ENCODE measurements at regions not wholly inside any gene's neighbourhood (a gene's known extent, or its start where the extent isn't known, plus 50 kb on each side); places are given as distances from the start of the nearest gene placed in this dataset.
"Not testable (repeated sequence)": the region's sequence is repeated elsewhere in the genome, so short reads cannot be mapped to it uniquely, and the experiment has no call there.

DNA sequence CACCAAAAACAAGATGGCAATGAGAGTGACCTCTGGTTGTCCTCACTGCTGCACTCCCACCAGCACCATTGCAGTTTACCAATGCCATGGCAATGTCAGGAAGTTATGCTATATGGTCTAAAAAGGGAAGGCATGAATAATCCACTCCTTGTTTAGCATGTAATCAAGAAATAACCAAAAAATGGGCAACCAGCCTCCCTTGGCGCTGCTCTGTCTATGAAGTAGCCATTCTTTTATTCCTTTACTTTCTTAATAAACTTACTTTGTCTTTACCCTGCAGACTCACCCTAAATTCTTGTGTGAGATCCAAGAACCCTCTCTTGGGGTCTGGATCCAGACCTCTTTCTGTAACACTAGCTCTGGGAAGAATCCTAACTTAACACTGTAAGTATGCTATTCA is 127.4 kb upstream of the IFNE start:
- H3K4me3 Mint-ChIP-seq = no peak overlapping the region
- H3K9me3 Mint-ChIP-seq = no peaks in the 10 kb centered on the region
- POLR2A ChIA-PET = no interaction called here
- H3K36me3 Mint-ChIP-seq = no peaks in the 10 kb centered on the region
- H3K27ac ChIP-seq (ENCODE audit: low read depth, low read length) = no peak overlapping the region
- peaks cover 16 to 38% (median 22%) of the 10 kb centered on the region in 3 donors for H3K4me1 Mint-ChIP-seq
- H3K4me3 ChIP-seq (ENCODE audit: low read length) = no peak overlapping the region
- no peaks in the 10 kb centered on the region for H3K36me3 ChIP-seq (ENCODE audit: insufficient read depth, low read length)
- peaks cover 2 to 3% of the 10 kb centered on the region in 2 donors for H3K27me3 Mint-ChIP-seq
- DNase-seq = no peak
- no peaks in the 10 kb centered on the region for H3K9me3 ChIP-seq (ENCODE audit: low read length)
- peak overlapping the region in 1 of 8 donors; percentile 6 for H3K27ac Mint-ChIP-seq
- CTCF ChIA-PET = no interaction called here
- no peaks in the 10 kb centered on the region for H3K27me3 ChIP-seq (ENCODE audit: insufficient read depth, low read length, poor library complexity, severe bottlenecking)
- H3K4me1 ChIP-seq (ENCODE audit: insufficient read depth, low read length) = peaks cover 29% of the 10 kb centered on the region

DNA sequence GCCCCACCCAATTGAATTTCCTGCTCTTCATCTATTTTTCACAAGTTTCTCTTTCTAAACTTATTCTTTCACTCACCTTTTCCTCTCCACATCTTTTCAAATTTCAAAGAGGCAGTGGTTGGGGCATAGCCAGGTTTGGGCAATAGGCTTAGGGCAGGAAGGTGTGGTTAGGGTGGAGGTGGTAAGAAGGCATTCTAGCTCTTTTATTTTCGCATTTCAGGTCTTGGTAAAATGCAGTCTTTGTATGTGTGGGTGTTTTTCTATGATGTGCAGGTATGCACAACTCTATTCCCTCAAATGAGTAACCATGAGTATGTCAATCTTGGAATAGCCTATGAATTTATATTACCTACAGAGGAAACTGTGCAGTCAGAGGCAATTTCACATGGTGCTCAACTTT is 129.8 kb upstream of the IFNE start:
- no peaks in the 10 kb centered on the region for H3K27me3 ChIP-seq (ENCODE audit: insufficient read depth, low read length, poor library complexity, severe bottlenecking)
- peak overlapping the region in 5 of 7 donors; percentile 9 to 69 (median 32) for H3K4me3 Mint-ChIP-seq
- peaks cover 29 to 47% (median 42%) of the 10 kb centered on the region in 3 donors for H3K4me1 Mint-ChIP-seq
- H3K27ac ChIP-seq (ENCODE audit: low read depth, low read length) = no peak overlapping the region
- H3K27me3 Mint-ChIP-seq = peaks cover 0 to 3% of the 10 kb centered on the region in 2 donors
- no peaks in the 10 kb centered on the region for H3K9me3 Mint-ChIP-seq
- H3K36me3 Mint-ChIP-seq = no peaks in the 10 kb centered on the region
- H3K4me3 ChIP-seq (ENCODE audit: low read length) = peak overlapping the region; percentile 9
- H3K36me3 ChIP-seq (ENCODE audit: insufficient read depth, low read length) = no peaks in the 10 kb centered on the region
- no peaks in the 10 kb centered on the region for H3K9me3 ChIP-seq (ENCODE audit: low read length)
- H3K4me1 ChIP-seq (ENCODE audit: insufficient read depth, low read length) = peaks cover 40% of the 10 kb centered on the region
- ChIA-PET POLR2A (no interaction called here), CTCF (no interaction called here)
- H3K27ac Mint-ChIP-seq = peak overlapping the region in 2 of 8 donors; percentile 2 to 72
- DNase-seq = peak in 3 of 5 donors; percentile 27 to 53 (median 44)

DNA sequence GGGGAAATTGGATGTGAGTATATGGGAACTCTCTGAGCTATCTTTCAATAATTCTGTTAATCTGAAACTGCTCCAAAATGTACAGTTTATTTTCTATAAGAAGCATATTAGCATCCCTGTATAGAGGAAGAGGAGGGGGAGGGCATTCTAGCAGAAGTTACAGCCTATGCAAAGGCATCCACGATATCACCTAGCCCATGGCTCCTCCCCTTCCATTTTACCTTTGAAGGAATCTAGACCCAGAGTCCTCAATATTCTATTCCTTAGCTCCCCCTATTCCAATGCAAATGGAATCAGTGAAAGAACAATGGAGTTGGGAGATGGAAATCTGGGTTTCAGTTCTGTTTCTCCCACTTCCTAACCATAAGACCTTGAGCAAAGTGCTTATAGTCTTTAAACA is 132.9 kb upstream of the IFNE start:
- no peak overlapping the region for H3K4me3 ChIP-seq (ENCODE audit: low read length)
- peaks cover 29 to 43% (median 42%) of the 10 kb centered on the region in 3 donors for H3K4me1 Mint-ChIP-seq
- ChIA-PET CTCF (no interaction called here), POLR2A (no interaction called here)
- peaks cover 40% of the 10 kb centered on the region for H3K4me1 ChIP-seq (ENCODE audit: insufficient read depth, low read length)
- DNase-seq = no peak
- peak overlapping the region in 1 of 7 donors; percentile 37 for H3K4me3 Mint-ChIP-seq
- no peaks in the 10 kb centered on the region for H3K27me3 ChIP-seq (ENCODE audit: insufficient read depth, low read length, poor library complexity, severe bottlenecking)
- peaks cover 0 to 3% of the 10 kb centered on the region in 2 donors for H3K27me3 Mint-ChIP-seq
- H3K36me3 Mint-ChIP-seq = no peaks in the 10 kb centered on the region
- H3K9me3 Mint-ChIP-seq = no peaks in the 10 kb centered on the region
- H3K27ac ChIP-seq (ENCODE audit: low read depth, low read length) = no peak overlapping the region
- no peaks in the 10 kb centered on the region for H3K9me3 ChIP-seq (ENCODE audit: low read length)
- H3K36me3 ChIP-seq (ENCODE audit: insufficient read depth, low read length) = no peaks in the 10 kb centered on the region
- H3K27ac Mint-ChIP-seq = peak overlapping the region in 1 of 8 donors; percentile 34

DNA sequence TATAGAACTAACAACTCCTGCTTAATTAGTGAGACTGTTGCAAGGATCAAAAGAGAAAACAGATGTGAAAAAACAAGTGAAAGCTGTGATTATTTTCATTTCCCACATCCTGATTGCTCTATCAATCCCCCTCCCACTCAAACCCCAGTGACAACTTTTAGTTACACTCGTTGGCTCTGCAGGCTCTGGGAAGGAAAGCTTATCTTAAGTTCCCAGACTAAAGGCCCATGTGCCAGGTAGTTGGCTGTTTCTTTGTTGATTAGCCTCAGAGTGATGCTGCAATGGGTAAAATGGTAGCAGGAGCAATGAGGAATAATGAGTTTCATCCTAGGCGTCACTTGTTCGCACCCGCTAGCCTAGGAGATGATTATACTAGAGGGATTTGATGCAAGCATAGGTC is 133.3 kb upstream of the IFNE start:
- no peak overlapping the region for H3K4me3 Mint-ChIP-seq
- H3K36me3 Mint-ChIP-seq = no peaks in the 10 kb centered on the region
- Histone ChIP-seq H3K4me1 (ENCODE audit: insufficient read depth, low read length) (peaks cover 40% of the 10 kb centered on the region), H3K27me3 (ENCODE audit: insufficient read depth, low read length, poor library complexity, severe bottlenecking) (no peaks in the 10 kb centered on the region), H3K9me3 (ENCODE audit: low read length) (no peaks in the 10 kb centered on the region), H3K4me3 (ENCODE audit: low read length) (no peak overlapping the region), H3K36me3 (ENCODE audit: insufficient read depth, low read length) (no peaks in the 10 kb centered on the region), H3K27ac (ENCODE audit: low read depth, low read length) (no peak overlapping the region)
- H3K27me3 Mint-ChIP-seq = peaks cover 0 to 3% of the 10 kb centered on the region in 2 donors
- H3K27ac Mint-ChIP-seq = peak overlapping the region in 2 of 8 donors; percentile 13 to 34
- H3K9me3 Mint-ChIP-seq = no peaks in the 10 kb centered on the region
- POLR2A ChIA-PET = no interaction called here
- H3K4me1 Mint-ChIP-seq = peaks cover 29 to 43% (median 42%) of the 10 kb centered on the region in 3 donors
- no peak for DNase-seq
- CTCF ChIA-PET = no interaction called here

DNA sequence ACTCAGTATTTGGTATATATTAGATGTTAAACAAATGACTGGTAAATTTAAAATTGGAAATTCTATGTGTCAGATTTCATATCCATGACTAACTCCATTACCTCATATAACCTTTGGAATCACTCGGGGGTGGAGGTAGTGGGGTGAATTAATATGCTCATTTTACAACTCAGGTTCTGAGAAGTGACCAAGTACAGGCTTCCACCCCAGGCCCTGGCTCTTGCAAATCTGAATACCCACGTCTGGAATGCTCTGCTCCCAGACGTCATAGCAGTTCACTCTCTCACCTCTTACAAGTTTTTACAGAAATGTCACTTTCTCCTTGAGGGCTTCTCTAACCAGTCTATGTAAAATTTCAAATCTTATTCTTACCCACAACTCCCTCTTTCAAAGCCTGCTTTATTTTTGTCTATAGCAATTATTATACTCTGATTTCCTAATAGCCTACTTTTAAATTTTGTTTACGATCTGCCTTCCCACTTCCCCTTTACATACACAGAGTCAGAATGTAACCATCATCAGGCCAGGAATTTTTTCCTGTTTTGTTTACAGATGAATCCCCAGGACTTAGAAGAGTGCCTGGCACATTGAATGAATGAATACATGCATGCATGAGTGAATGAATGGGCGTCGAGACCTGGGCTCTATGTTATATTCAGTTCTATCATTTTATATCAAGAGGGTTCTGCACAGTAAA is 134.1 kb upstream of the IFNE start:
- Mint-ChIP-seq H3K27me3 (peaks cover 0 to 3% of the 10 kb centered on the region in 2 donors), H3K4me3 (no peak overlapping the region), H3K4me1 (peaks cover 26 to 36% (median 35%) of the 10 kb centered on the region in 3 donors), H3K36me3 (peaks cover 0 to under 1% (median 0%) of the 10 kb centered on the region in 3 donors), H3K9me3 (no peaks in the 10 kb centered on the region), H3K27ac (no peak overlapping the region)
- POLR2A ChIA-PET = no interaction called here
- CTCF ChIA-PET = no interaction called here
- no peaks in the 10 kb centered on the region for H3K27me3 ChIP-seq (ENCODE audit: insufficient read depth, low read length, poor library complexity, severe bottlenecking)
- H3K36me3 ChIP-seq (ENCODE audit: insufficient read depth, low read length) = no peaks in the 10 kb centered on the region
- no peak for DNase-seq
- H3K4me1 ChIP-seq (ENCODE audit: insufficient read depth, low read length) = peaks cover 35% of the 10 kb centered on the region
- H3K4me3 ChIP-seq (ENCODE audit: low read length) = no peak overlapping the region
- H3K9me3 ChIP-seq (ENCODE audit: low read length) = no peaks in the 10 kb centered on the region
- H3K27ac ChIP-seq (ENCODE audit: low read depth, low read length) = no peak overlapping the region

DNA sequence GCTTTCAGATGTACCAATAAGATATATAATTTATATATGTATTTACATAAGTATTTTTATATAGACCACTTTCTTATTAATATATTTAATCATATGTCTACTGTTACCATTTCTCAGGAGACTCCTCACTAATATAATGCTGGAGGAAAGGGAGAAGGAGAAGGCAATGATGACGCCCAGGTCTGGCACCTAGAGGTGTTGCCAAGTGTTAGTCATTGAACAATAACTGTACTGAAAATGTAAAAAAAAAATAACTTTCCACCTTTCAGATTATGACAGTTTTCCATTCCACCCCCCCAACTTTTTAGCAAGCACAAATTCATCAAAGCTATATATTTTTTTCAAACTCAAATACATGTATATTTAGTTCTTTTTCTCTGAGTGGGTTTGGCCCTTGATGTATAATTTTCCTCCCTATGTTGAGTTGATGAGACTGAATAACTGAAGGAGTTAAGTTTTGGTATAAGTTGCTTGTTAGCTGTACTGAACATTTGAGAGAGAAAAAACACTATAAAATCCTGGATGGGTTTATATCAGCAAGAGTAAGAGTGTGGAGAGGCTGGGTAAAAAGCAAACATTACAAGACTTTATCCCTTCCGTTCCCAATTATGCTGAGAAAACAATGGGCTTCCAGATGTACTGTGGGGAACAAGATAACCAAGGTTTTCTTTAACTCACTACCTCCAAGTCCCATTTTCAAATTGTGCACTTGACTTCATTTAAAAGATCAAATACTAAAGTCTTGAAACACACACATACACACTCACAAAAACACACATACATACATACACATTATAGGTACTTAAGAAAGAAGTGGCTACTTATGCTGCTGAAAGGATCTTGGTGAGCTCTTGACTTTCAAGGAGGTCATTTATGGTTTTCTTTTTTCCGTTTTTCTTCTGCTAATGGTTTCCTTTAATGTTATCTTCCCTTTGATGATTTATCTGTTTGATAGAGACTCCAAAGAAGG is 142.8 kb upstream of the IFNE start:
- Mint-ChIP-seq H3K9me3 (peaks cover 2 to 11% (median 8%) of the 10 kb centered on the region in 5 donors), H3K27me3 (peaks cover 11 to 38% of the 10 kb centered on the region in 2 donors), H3K4me1 (peaks cover 0 to 8% (median 5%) of the 10 kb centered on the region in 3 donors), H3K4me3 (no peak overlapping the region), H3K27ac (no peak overlapping the region), H3K36me3 (peaks cover 0 to 27% (median 3%) of the 10 kb centered on the region in 3 donors)
- CTCF ChIA-PET = no interaction called here
- Histone ChIP-seq H3K4me3 (ENCODE audit: low read length) (no peak overlapping the region), H3K4me1 (ENCODE audit: insufficient read depth, low read length) (no peaks in the 10 kb centered on the region), H3K9me3 (ENCODE audit: low read length) (peaks cover 6% of the 10 kb centered on the region), H3K27me3 (ENCODE audit: insufficient read depth, low read length, poor library complexity, severe bottlenecking) (no peaks in the 10 kb centered on the region), H3K27ac (ENCODE audit: low read depth, low read length) (no peak overlapping the region), H3K36me3 (ENCODE audit: insufficient read depth, low read length) (no peaks in the 10 kb centered on the region)
- POLR2A ChIA-PET = interaction anchor here (0.6 kb wide), 1 partner anchor 46 kb away, joined by 4 read pairs; no protein-coding TSS in a partner anchor
- no peak for DNase-seq

DNA sequence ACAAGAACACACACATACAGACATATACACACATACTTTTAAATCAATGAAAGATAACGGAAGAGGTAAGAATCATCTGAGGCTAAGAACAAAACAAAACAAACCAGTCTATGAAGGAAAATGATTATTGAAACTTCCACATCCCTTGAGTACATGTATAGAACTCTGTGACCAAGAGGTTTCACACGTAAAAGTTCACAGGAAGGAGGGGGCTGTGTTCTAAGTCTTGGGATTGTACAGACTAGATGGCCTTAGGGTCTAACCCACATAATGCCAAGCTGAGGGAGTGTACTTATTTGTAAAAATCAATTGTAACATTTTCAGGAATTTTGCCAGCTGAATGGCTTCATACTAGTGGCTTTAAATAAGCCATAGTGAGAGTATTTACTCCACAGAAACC is 144.4 kb upstream of the IFNE start:
- DNase-seq = no peak
- no peaks in the 10 kb centered on the region for H3K36me3 ChIP-seq (ENCODE audit: insufficient read depth, low read length)
- no peak overlapping the region for H3K4me3 Mint-ChIP-seq
- ChIA-PET POLR2A (no interaction called here), CTCF (interaction anchor here (1.4 kb wide), 1 partner anchor 83 kb away, joined by 4 read pairs; no protein-coding TSS in a partner anchor)
- no peaks in the 10 kb centered on the region for H3K4me1 ChIP-seq (ENCODE audit: insufficient read depth, low read length)
- peaks cover 14 to 40% of the 10 kb centered on the region in 2 donors for H3K27me3 Mint-ChIP-seq
- no peak overlapping the region for H3K27ac Mint-ChIP-seq
- H3K9me3 Mint-ChIP-seq = peaks cover 2 to 11% (median 8%) of the 10 kb centered on the region in 5 donors
- H3K9me3 ChIP-seq (ENCODE audit: low read length) = peaks cover 6% of the 10 kb centered on the region
- peaks cover 0 to 8% (median 5%) of the 10 kb centered on the region in 3 donors for H3K4me1 Mint-ChIP-seq
- H3K36me3 Mint-ChIP-seq = peaks cover 0 to 24% (median 5%) of the 10 kb centered on the region in 3 donors
- H3K27me3 ChIP-seq (ENCODE audit: insufficient read depth, low read length, poor library complexity, severe bottlenecking) = no peaks in the 10 kb centered on the region
- H3K27ac ChIP-seq (ENCODE audit: low read depth, low read length) = no peak overlapping the region
- no peak overlapping the region for H3K4me3 ChIP-seq (ENCODE audit: low read length)

DNA sequence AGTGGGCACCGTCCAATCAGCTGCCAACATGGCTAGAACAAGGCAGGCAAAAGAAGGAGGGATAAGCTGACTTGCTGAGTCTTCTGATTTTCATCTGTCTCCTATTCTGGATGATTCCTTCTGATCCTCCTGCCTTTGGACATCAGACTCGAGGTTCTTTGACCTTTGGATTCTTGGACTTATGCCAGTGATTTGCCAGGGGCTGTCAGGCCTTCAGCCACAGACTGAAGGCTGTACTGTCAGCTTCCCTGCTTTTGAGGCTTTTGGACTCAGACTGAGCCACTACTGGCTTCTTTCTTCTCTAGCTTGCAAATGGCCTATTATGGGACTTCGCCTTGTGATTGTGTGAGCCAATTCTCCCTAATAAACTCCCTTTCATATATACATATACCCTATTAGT is 146.8 kb upstream of the IFNE start:
- H3K27ac ChIP-seq (ENCODE audit: low read depth, low read length); H3K9me3 ChIP-seq (ENCODE audit: low read length); H3K27ac Mint-ChIP-seq; CTCF ChIA-PET; POLR2A ChIA-PET; H3K4me3 ChIP-seq (ENCODE audit: low read length); H3K4me3 Mint-ChIP-seq; H3K36me3 ChIP-seq (ENCODE audit: insufficient read depth, low read length); H3K27me3 ChIP-seq (ENCODE audit: insufficient read depth, low read length, poor library complexity, severe bottlenecking); H3K4me1 Mint-ChIP-seq; DNase-seq; H3K4me1 ChIP-seq (ENCODE audit: insufficient read depth, low read length): not testable (repeated sequence)
- H3K9me3 Mint-ChIP-seq = peaks cover 2 to 11% (median 8%) of the 10 kb centered on the region in 5 donors
- H3K36me3 Mint-ChIP-seq = peaks cover 0 to 17% (median 2%) of the 10 kb centered on the region in 3 donors
- peaks cover 16 to 27% of the 10 kb centered on the region in 2 donors for H3K27me3 Mint-ChIP-seq

Measured in CD8-positive, alpha-beta memory T cell (primary cell).